ENCODE measurements at regions not wholly inside any gene's neighbourhood (a gene's known extent, or its start where the extent isn't known, plus 50 kb on each side); places are given as distances from the start of the nearest gene placed in this dataset.

GRCh38 chr10:20391629-20392028, 505.5 kb downstream of the NEBL start:
- no peak for DNase-seq

- no peak for DNase-seq
Measured at GRCh38 chr10:20381761-20382160, 515.4 kb downstream of the NEBL start.

GRCh38 chr10:20380401-20380800, 516.7 kb downstream of the NEBL start:
- no peak for DNase-seq

GRCh38 chr10:20372748-20373147, 524.4 kb downstream of the NEBL start:
- peak; percentile 53 for DNase-seq

- peak; percentile 44 for DNase-seq
Measured at GRCh38 chr10:20370977-20371533, 526.1 kb downstream of the NEBL start.

- peak; percentile 94 for DNase-seq
Measured at GRCh38 chr10:20369863-20370736, 527.0 kb downstream of the NEBL start.

GRCh38 chr10:20363684-20364083, 533.4 kb downstream of the NEBL start:
- peak; percentile 52 for DNase-seq

- no peak for DNase-seq
Measured at GRCh38 chr10:20355915-20356314, 539.7 kb downstream of the PLXDC2 start.

GRCh38 chr10:20355011-20355410, 538.8 kb downstream of the PLXDC2 start:
- no peak for DNase-seq

- DNase-seq, result no peak
Measured at GRCh38 chr10:20354166-20354565, 537.9 kb downstream of the PLXDC2 start.

GRCh38 chr10:20350509-20350908, 534.3 kb downstream of the PLXDC2 start:
- DNase-seq, result no peak

GRCh38 chr10:20343036-20343435, 526.8 kb downstream of the PLXDC2 start:
- DNase-seq, result no peak
